GM23338 (cell line): ENCODE measurements at regions not wholly inside any gene's neighbourhood (a gene's known extent, or its start where the extent isn't known, plus 50 kb on each side); places are given as distances from the start of the nearest gene placed in this dataset.

ENCODE experiments used
- ATAC-seq: fragments of 200-7000 bp; cut with Tn5 transposase; 3 replicates; pipeline ENCODE4 v1.9.1; 2020
- DNase-seq: peaks from one replicate; pipeline ENCODE4 v3.0.0-alpha.2; 2015; ENCODE audit warnings: low spot score
- H2AFZ ChIP-seq: fragments of 200-600 bp; sonication (generic); 2 replicates; pipeline ENCODE4 v1.8.0; 2016; ENCODE audit warnings: antibody characterized with exemption, mild to moderate bottlenecking, moderate library complexity
- H3F3A ChIP-seq: fragments of 200-600 bp; sonication (generic); replicated peaks from 2 replicates; pipeline ENCODE4 v1.8.0; 2017; ENCODE audit warnings: antibody characterized with exemption, mixed run types, low read depth
- H3K27ac ChIP-seq: fragments of 200-600 bp; sonication (generic); 2 replicates; pipeline ENCODE4 v1.6.1; 2016; ENCODE audit warnings: low read depth
- H3K27me3 ChIP-seq: fragments of 200-600 bp; sonication (generic); 2 replicates; pipeline ENCODE4 v1.8.0; 2016; ENCODE audit warnings: mild to moderate bottlenecking, mixed run types, moderate library complexity; ENCODE audit not compliant: insufficient read depth
- H3K36me3 ChIP-seq: fragments of 200-600 bp; sonication (generic); 2 replicates; pipeline ENCODE4 v1.8.0; 2016; ENCODE audit warnings: mild to moderate bottlenecking; ENCODE audit not compliant: insufficient read depth
- H3K4me1 ChIP-seq: fragments of 200-600 bp; sonication (generic); 2 replicates; pipeline ENCODE4 v1.8.0; 2016; ENCODE audit warnings: mild to moderate bottlenecking, moderate library complexity; ENCODE audit not compliant: insufficient read depth
- H3K4me2 ChIP-seq: fragments of 200-600 bp; sonication (generic); 2 replicates; pipeline ENCODE4 v1.7.1; 2017; ENCODE audit warnings: mixed run types
- H3K4me3 ChIP-seq: fragments of 200-600 bp; sonication (generic); 2 replicates; pipeline ENCODE4 v1.6.1; 2016; ENCODE audit warnings: mixed run types
- H3K79me2 ChIP-seq: fragments of 200-600 bp; sonication (generic); replicated peaks from 2 replicates; pipeline ENCODE4 v1.8.0; 2017; ENCODE audit warnings: mild to moderate bottlenecking; ENCODE audit not compliant: insufficient read depth
- H3K9me2 ChIP-seq: fragments of 200-600 bp; sonication (generic); 2 replicates; pipeline ENCODE4 v1.8.0; 2017; ENCODE audit not compliant: insufficient read depth
- H4K20me1 ChIP-seq: fragments of 200-600 bp; sonication (generic); replicated peaks from 2 replicates; pipeline ENCODE4 v1.8.0; 2017; ENCODE audit warnings: mild to moderate bottlenecking; ENCODE audit not compliant: insufficient read depth
- H3K27ac Mint-ChIP-seq: 2 replicates; pipeline ENCODE4 v1.8.0; 2020; ENCODE audit warnings: inconsistent platforms, mild to moderate bottlenecking, moderate library complexity, mixed read lengths
- H3K27me3 Mint-ChIP-seq: 3 replicates; pipeline ENCODE4 v1.8.0; 2022; ENCODE audit warnings: low read depth, mild to moderate bottlenecking, moderate library complexity, mixed read lengths, inconsistent platforms; ENCODE audit not compliant: insufficient read depth, poor library complexity
- H3K36me3 Mint-ChIP-seq: 3 replicates; pipeline ENCODE4 v1.8.0; 2021; ENCODE audit warnings: low read depth, mild to moderate bottlenecking, inconsistent platforms, moderate library complexity, mixed read lengths
- H3K4me1 Mint-ChIP-seq: 3 replicates; pipeline ENCODE4 v1.8.0; 2020; ENCODE audit warnings: mild to moderate bottlenecking, inconsistent platforms, mixed read lengths
- H3K4me3 Mint-ChIP-seq: 3 replicates; pipeline ENCODE4 v1.8.0; 2021; ENCODE audit warnings: moderate library complexity, mild to moderate bottlenecking, inconsistent platforms, mixed read lengths
- H3K9me3 Mint-ChIP-seq: 3 replicates; pipeline ENCODE4 v1.8.0; 2020; ENCODE audit warnings: moderate library complexity, mild to moderate bottlenecking, inconsistent platforms, mixed read lengths
- CREB1 ChIP-seq: fragments of 250-450 bp; sonication (Bioruptor Pico); IDR thresholded peaks from 2 replicates; pipeline ENCODE4 v1.5.0; 2020; ENCODE audit warnings: low read depth, mild to moderate bottlenecking, moderate library complexity
- CTCF ChIP-seq, 2 experiments: fragments of 200-600 bp in 1 of 2; sonication (generic) in 1 of 2; conservative IDR thresholded peaks; 2 replicates each; pipeline versions ENCODE4 v1.5.1 to v1.6.1; 2016 to 2017; ENCODE audit warnings: antibody characterized with exemption in 2 of 2, low read depth in 2 of 2, mild to moderate bottlenecking in 2 of 2, moderate library complexity in 1 of 2
- ETS1 ChIP-seq: IDR thresholded peaks from 2 replicates; pipeline ENCODE4 v1.6.1; 2016; ENCODE audit warnings: antibody characterized with exemption
- EZH2 ChIP-seq: fragments of 200-600 bp; sonication (generic); IDR thresholded peaks from one replicate; pipeline ENCODE4 v1.8.0; 2017; ENCODE audit warnings: antibody characterized with exemption, mild to moderate bottlenecking, low read depth; ENCODE audit not compliant: unreplicated experiment
- EZH2phosphoT487 ChIP-seq: fragments of 200-600 bp; sonication (generic); IDR thresholded peaks from one replicate; pipeline ENCODE4 v1.8.1; 2018; ENCODE audit warnings: antibody characterized with exemption; ENCODE audit not compliant: unreplicated experiment
- NANOG ChIP-seq: IDR thresholded peaks from 2 replicates; pipeline ENCODE4 v1.6.1; 2016; ENCODE audit warnings: antibody characterized with exemption, borderline replicate concordance
- POLR2AphosphoS5 ChIP-seq: IDR thresholded peaks from 2 replicates; pipeline ENCODE4 v1.6.1; 2016; ENCODE audit warnings: antibody characterized with exemption, low read depth
- STAT1 ChIP-seq: IDR thresholded peaks from one replicate; pipeline ENCODE4 v1.6.1; 2016; ENCODE audit warnings: antibody characterized with exemption; ENCODE audit not compliant: unreplicated experiment
- ZNF114 ChIP-seq: fragments of 250-450 bp; sonication (Bioruptor Pico); IDR thresholded peaks from 2 replicates; pipeline ENCODE4 v1.5.0; 2020; ENCODE audit warnings: mild to moderate bottlenecking, moderate library complexity
- ZNF331 ChIP-seq: fragments of 250-450 bp; sonication (Bioruptor Pico); IDR thresholded peaks from 2 replicates; pipeline ENCODE4 v1.5.0; 2020; ENCODE audit warnings: low read depth, mild to moderate bottlenecking, moderate library complexity
- ZNF462 ChIP-seq: fragments of 250-450 bp; sonication (Bioruptor Pico); IDR thresholded peaks from 2 replicates; pipeline ENCODE4 v1.5.0; 2020; ENCODE audit warnings: mild to moderate bottlenecking, moderate library complexity
- TF ChIP-seq, protein P1 (sequence below): IDR thresholded peaks from one replicate; pipeline ENCODE4 v1.6.1; 2018; ENCODE audit warnings: antibody characterized with exemption; ENCODE audit not compliant: unreplicated experiment

DNA sequence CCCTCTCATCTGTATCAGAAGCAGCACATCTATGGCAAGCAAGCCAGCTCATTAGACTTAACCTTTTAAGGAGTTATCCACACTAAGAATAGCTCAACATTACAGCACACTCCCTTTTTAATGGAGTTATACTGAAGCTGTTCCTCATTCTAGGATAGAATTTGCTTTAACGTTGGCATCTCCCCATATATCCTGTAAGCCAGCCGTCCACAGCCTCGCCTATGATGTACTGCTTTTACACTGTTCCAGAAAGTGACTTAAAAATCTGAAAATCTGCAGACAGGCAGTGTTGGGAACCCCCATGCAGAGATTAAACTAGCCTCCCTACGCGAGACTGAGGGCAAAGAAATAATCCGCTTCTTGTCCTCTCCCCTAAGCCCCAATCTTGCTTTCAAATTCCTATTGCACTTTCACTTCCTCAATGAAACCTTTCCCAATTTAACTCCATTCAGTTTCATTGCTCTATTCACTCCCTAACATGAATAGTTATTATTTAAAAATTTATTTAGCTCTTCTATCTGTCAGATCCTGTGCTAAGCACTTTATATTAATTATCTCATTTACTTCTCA lies 225.0 kb downstream of the BLID start:
- no peaks in the 10 kb centered on the region for H3F3A ChIP-seq
- Mint-ChIP-seq H3K27me3 (no peaks in the 10 kb centered on the region), H3K4me3 (no peak overlapping the region), H3K27ac (no peak overlapping the region), H3K36me3 (no peaks in the 10 kb centered on the region), H3K9me3 (no peaks in the 10 kb centered on the region), H3K4me1 (peaks cover 12% of the 10 kb centered on the region; the same call in 2 of the 3 replicates)
- no peaks in the 10 kb centered on the region for H4K20me1 ChIP-seq
- no peak overlapping the region for H2AFZ ChIP-seq
- peaks cover 22% of the 10 kb centered on the region; the same call in 1 of the 2 replicates for H3K4me1 ChIP-seq
- no peaks in the 10 kb centered on the region for H3K27me3 ChIP-seq
- no peak overlapping the region for H3K27ac ChIP-seq
- no peak overlapping the region; the same call in 1 of the 2 replicates for H3K4me2 ChIP-seq
- no peaks in the 10 kb centered on the region for H3K36me3 ChIP-seq
- H3K79me2 ChIP-seq: no peaks in the 10 kb centered on the region
- no peak for TF ChIP-seq EZH2
- no peak for TF ChIP-seq ZNF462 (CRISPR knock-in tag)
- no peak for TF ChIP-seq CREB1 (CRISPR knock-in tag)
- TF ChIP-seq ZNF114: no peak
- TF ChIP-seq ETS1: no peak
- TF ChIP-seq POLR2AphosphoS5: no peak
- TF ChIP-seq ZNF331 (CRISPR knock-in tag): no peak
- no peak for TF ChIP-seq STAT1
- no peak for TF ChIP-seq CTCF (conservative IDR thresholded peaks at IDR 0.05; ENCODE audit: low read depth in 2 of 2)
- no peak for TF ChIP-seq NANOG
- TF ChIP-seq, protein P1, sequence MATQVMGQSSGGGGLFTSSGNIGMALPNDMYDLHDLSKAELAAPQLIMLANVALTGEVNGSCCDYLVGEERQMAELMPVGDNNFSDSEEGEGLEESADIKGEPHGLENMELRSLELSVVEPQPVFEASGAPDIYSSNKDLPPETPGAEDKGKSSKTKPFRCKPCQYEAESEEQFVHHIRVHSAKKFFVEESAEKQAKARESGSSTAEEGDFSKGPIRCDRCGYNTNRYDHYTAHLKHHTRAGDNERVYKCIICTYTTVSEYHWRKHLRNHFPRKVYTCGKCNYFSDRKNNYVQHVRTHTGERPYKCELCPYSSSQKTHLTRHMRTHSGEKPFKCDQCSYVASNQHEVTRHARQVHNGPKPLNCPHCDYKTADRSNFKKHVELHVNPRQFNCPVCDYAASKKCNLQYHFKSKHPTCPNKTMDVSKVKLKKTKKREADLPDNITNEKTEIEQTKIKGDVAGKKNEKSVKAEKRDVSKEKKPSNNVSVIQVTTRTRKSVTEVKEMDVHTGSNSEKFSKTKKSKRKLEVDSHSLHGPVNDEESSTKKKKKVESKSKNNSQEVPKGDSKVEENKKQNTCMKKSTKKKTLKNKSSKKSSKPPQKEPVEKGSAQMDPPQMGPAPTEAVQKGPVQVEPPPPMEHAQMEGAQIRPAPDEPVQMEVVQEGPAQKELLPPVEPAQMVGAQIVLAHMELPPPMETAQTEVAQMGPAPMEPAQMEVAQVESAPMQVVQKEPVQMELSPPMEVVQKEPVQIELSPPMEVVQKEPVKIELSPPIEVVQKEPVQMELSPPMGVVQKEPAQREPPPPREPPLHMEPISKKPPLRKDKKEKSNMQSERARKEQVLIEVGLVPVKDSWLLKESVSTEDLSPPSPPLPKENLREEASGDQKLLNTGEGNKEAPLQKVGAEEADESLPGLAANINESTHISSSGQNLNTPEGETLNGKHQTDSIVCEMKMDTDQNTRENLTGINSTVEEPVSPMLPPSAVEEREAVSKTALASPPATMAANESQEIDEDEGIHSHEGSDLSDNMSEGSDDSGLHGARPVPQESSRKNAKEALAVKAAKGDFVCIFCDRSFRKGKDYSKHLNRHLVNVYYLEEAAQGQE: no peak
- TF ChIP-seq EZH2phosphoT487: no peak
- H3K9me2 ChIP-seq: peaks cover 27% of the 10 kb centered on the region
- H3K4me3 ChIP-seq: no peak overlapping the region
- no peak for DNase-seq
- ATAC-seq: no peak
